Stimulated activated naive CD8-positive, alpha-beta T cell treated with anti-CD3 and anti-CD28 coated beads, Interleukin-15, amount 100 ng/mL, for 72 hours (primary cell): ENCODE measurements at regions not wholly inside any gene's neighbourhood (a gene's known extent, or its start where the extent isn't known, plus 50 kb on each side); places are given as distances from the start of the nearest gene placed in this dataset.

Source experiments
- ATAC-seq: fragments of 150-1000 bp; cut with Tn5 transposase; 2 replicates; pipeline ENCODE4 v1.10.0; 2021; ENCODE audit warnings: mild to moderate bottlenecking, moderate library complexity
- DNase-seq, 2 donors: peaks; one replicate each; pipeline ENCODE4 v3.0.0; 2021 to 2022
- H3K27ac Mint-ChIP-seq, 2 donors: one replicate each; pipeline ENCODE4 v1.8.0; 2022; ENCODE audit warnings: mild to moderate bottlenecking in 2 of 2, mixed read lengths in 2 of 2, moderate library complexity in 2 of 2
- H3K27me3 Mint-ChIP-seq: one replicate; pipeline ENCODE4 v1.8.0; 2022; ENCODE audit warnings: mixed read lengths
- H3K4me1 Mint-ChIP-seq: one replicate; pipeline ENCODE4 v1.8.0; 2022; ENCODE audit warnings: mild to moderate bottlenecking, mixed read lengths
- H3K4me3 Mint-ChIP-seq, 2 donors: one replicate each; pipeline ENCODE4 v1.8.0; 2022; ENCODE audit warnings: mild to moderate bottlenecking in 2 of 2, mixed read lengths in 2 of 2, moderate library complexity in 1 of 2
- H3K9me3 Mint-ChIP-seq, 2 donors: one replicate each; pipeline ENCODE4 v1.8.0; 2022; ENCODE audit warnings: mixed read lengths in 2 of 2

GRCh38 chr18:24913507-24914170 is 438.3 kb downstream of the ZNF521 start:
- no peaks in the 10 kb centered on the region for H3K27me3 Mint-ChIP-seq
- H3K4me1 Mint-ChIP-seq = no peaks in the 10 kb centered on the region
- DNase-seq (no peak), ATAC-seq (no peak)
- H3K4me3 Mint-ChIP-seq = no peak overlapping the region
- H3K27ac Mint-ChIP-seq = no peak overlapping the region
- peaks cover 0 to 6% of the 10 kb centered on the region in 2 donors for H3K9me3 Mint-ChIP-seq

GRCh38 chr18:24914171-24914525 is 437.8 kb downstream of the ZNF521 start:
- no peak overlapping the region for H3K27ac Mint-ChIP-seq
- H3K4me1 Mint-ChIP-seq = no peaks in the 10 kb centered on the region
- no peak overlapping the region for H3K4me3 Mint-ChIP-seq
- DNase-seq = no peak
- peaks cover 0 to 6% of the 10 kb centered on the region in 2 donors for H3K9me3 Mint-ChIP-seq
- H3K27me3 Mint-ChIP-seq = no peaks in the 10 kb centered on the region
- no peak for ATAC-seq

DNA sequence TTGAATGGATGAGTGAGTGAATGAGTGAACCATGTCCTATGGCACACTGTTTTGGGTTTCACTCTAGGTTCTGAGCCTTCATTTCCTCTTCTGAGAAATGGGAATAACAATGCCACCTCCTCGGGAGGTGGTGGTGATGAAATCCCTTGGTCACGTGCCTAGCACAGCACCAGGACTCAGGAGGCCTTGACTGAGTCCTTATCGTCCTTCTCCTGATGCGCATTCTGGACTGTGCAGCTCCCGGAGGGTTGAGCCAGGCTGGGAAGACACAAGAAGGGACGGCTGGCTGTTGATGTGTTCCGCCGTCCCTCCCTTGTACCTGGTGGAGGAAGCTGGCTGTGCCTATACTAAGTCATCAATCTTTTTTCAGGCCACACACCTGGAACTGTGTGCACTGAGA is 437.3 kb downstream of the ZNF521 start:
- no peak overlapping the region for H3K4me3 Mint-ChIP-seq
- H3K9me3 Mint-ChIP-seq = peaks cover 0 to 6% of the 10 kb centered on the region in 2 donors
- ATAC-seq (no peak), DNase-seq (no peak)
- no peaks in the 10 kb centered on the region for H3K4me1 Mint-ChIP-seq
- no peak overlapping the region for H3K27ac Mint-ChIP-seq
- H3K27me3 Mint-ChIP-seq = no peaks in the 10 kb centered on the region

DNA sequence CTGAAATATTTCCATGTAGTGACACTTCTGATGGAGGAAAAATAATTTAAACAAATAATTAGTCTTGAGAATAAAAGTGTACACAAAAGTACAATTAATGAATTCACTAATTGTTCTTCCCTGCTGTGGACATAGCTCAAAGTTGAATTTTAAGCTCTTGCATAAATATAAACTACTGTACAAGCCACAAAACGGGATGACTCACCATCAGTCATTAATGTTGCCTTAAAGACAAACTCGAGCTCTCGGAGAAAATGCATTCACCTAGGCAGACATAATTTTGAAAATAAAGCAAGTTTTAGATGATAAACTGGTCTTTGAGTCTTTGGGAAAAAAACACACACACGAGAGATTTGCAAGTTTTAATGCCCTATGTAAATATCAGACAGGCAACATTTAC is 436.4 kb downstream of the ZNF521 start:
- Mint-ChIP-seq H3K27me3 (no peaks in the 10 kb centered on the region), H3K27ac (no peak overlapping the region), H3K9me3 (peaks cover 0 to 6% of the 10 kb centered on the region in 2 donors), H3K4me1 (no peaks in the 10 kb centered on the region), H3K4me3 (no peak overlapping the region)
- ATAC-seq = no peak
- no peak for DNase-seq

GRCh38 chr18:24917767-24918166 is 434.2 kb downstream of the ZNF521 start:
- Mint-ChIP-seq H3K9me3 (no peaks in the 10 kb centered on the region), H3K27ac (peak overlapping the region in 1 of 2 donors; percentile 72), H3K27me3 (no peaks in the 10 kb centered on the region), H3K4me3 (no peak overlapping the region), H3K4me1 (no peaks in the 10 kb centered on the region)
- DNase-seq (no peak), ATAC-seq (no peak)

DNA sequence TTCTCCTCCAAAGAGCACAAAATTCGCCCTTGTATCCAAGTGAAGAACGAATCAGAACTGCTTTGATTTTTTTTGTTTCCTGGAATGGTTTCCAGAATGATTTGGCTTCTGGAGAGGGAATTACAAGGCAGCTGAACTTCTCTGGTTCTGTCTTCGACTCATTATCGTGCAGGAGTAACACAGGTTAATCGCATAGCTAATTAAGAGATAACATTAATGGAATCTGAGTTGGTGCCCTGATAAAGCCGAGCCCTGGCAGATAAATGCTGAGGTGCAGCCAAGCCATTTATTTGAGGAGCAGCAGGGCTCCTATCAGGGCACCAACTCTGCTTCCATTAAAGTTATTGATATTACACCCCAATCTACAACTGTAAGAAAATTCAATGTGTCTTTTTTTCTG is 433.7 kb downstream of the ZNF521 start:
- Mint-ChIP-seq H3K4me3 (no peak overlapping the region), H3K27ac (no peak overlapping the region), H3K4me1 (no peaks in the 10 kb centered on the region), H3K27me3 (no peaks in the 10 kb centered on the region), H3K9me3 (no peaks in the 10 kb centered on the region)
- no peak for DNase-seq
- no peak for ATAC-seq

- ATAC-seq = no peak
- Mint-ChIP-seq H3K27me3 (no peaks in the 10 kb centered on the region), H3K9me3 (no peaks in the 10 kb centered on the region), H3K4me1 (no peaks in the 10 kb centered on the region), H3K27ac (no peak overlapping the region), H3K4me3 (no peak overlapping the region)
- no peak for DNase-seq
Measured at GRCh38 chr18:24919181-24919797, 432.7 kb downstream of the ZNF521 start.

DNA sequence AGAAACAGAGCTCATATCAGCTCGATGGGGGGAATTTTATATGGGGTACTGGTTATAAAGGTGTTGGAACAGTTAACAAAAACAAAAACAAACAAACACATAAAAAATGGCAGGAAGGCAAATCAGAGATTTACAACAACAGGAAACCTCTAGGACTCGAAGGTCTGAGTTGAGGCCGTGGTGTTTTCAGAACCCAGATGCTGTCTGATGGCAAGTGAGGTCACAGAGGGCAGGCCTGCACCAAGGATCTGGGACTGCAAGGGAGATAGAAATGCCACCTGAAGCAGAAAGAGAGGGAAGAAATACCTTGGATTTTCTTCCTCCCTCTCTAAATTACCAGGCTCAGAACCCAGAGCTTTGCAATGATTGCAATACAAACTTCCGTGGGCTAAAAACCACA is 429.5 kb downstream of the ZNF521 start:
- ATAC-seq (no peak), DNase-seq (no peak)
- Mint-ChIP-seq H3K9me3 (no peaks in the 10 kb centered on the region), H3K27me3 (no peaks in the 10 kb centered on the region), H3K4me3 (no peak overlapping the region), H3K4me1 (no peaks in the 10 kb centered on the region), H3K27ac (no peak overlapping the region)

GRCh38 chr18:24923138-24923537 is 428.8 kb downstream of the ZNF521 start:
- no peak overlapping the region for H3K27ac Mint-ChIP-seq

DNA sequence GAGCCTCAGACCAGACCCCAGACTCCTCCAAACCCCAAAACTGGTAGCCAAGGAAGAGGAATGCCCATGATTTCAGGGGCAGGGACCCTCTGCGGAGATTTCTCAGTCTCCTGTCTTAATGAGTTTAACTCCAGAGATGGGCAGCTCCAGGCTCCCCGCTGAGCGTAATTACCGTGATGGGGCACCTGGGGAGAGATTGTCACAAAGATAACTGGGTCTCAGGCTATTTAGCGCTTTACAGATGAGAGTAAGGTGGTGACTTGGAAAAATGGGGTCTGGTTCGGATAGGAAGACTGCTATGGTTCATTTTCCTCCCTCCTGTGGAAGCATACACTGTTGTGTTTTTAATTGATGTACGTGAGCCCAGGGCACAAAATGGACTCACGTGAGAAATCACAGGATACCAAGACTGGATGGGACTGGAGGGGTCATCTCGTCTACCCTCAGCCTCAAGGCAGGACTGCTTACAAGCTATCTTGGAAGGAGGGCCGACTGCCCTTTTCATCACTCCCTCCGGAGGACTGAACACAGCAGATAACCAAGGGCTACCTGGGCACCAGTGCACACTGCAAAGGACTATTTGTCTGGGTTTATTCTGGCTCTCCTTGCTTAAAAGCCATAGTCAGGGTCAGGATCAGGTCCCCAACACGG is 427.8 kb downstream of the ZNF521 start:
- H3K27ac Mint-ChIP-seq = no peak overlapping the region
- no peak for ATAC-seq
- no peak overlapping the region for H3K4me3 Mint-ChIP-seq
- H3K4me1 Mint-ChIP-seq = no peaks in the 10 kb centered on the region
- no peaks in the 10 kb centered on the region for H3K9me3 Mint-ChIP-seq
- H3K27me3 Mint-ChIP-seq = no peaks in the 10 kb centered on the region
- no peak for DNase-seq

More at GRCh38 chr18:24923138-24923537, 428.8 kb downstream of the ZNF521 start:
- Mint-ChIP-seq H3K4me3 (no peak overlapping the region), H3K9me3 (no peaks in the 10 kb centered on the region), H3K27me3 (no peaks in the 10 kb centered on the region), H3K4me1 (no peaks in the 10 kb centered on the region)
- DNase-seq = no peak
- no peak for ATAC-seq

GRCh38 chr18:24926649-24927048 is 425.3 kb downstream of the ZNF521 start:
- H3K9me3 Mint-ChIP-seq = no peaks in the 10 kb centered on the region

GRCh38 chr18:24928301-24928878 is 423.6 kb downstream of the ZNF521 start:
- Mint-ChIP-seq H3K4me1 (no peaks in the 10 kb centered on the region), H3K4me3 (no peak overlapping the region), H3K27ac (peak overlapping the region in 1 of 2 donors; percentile 12)

More at GRCh38 chr18:24926649-24927048, 425.3 kb downstream of the ZNF521 start:
- DNase-seq = no peak
- H3K4me1 Mint-ChIP-seq = no peaks in the 10 kb centered on the region
- H3K27ac Mint-ChIP-seq = no peak overlapping the region
- no peak for ATAC-seq
- H3K27me3 Mint-ChIP-seq = no peaks in the 10 kb centered on the region
- no peak overlapping the region for H3K4me3 Mint-ChIP-seq

GRCh38 chr18:24930478-24930877 is 421.5 kb downstream of the ZNF521 start:
- no peak for ATAC-seq
- Mint-ChIP-seq H3K4me3 (no peak overlapping the region), H3K27me3 (no peaks in the 10 kb centered on the region), H3K27ac (no peak overlapping the region), H3K4me1 (no peaks in the 10 kb centered on the region), H3K9me3 (no peaks in the 10 kb centered on the region)
- no peak for DNase-seq

More at GRCh38 chr18:24928301-24928878, 423.6 kb downstream of the ZNF521 start:
- Mint-ChIP-seq H3K9me3 (no peaks in the 10 kb centered on the region), H3K27me3 (no peaks in the 10 kb centered on the region)
- ATAC-seq (no peak), DNase-seq (no peak)

DNA sequence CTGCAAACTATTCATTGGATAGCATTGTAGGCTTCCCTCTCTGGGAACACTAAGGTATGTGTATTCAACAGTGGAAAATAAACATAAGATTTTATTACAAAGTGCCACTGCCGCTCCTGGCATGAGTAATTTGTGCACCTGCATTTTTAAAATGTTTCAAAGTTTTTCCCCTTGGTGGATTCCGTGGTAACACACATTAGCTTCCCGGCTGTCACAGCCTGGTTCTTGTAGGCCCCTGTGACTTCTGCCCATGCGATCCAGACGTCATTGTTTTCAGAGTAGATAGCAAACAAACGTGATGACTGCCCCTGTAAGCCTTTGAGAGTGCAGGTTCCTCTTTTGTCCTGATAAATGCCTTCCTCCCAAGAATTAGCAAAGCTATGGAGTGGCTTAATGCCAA is 421.0 kb downstream of the ZNF521 start:
- no peak for ATAC-seq
- Mint-ChIP-seq H3K27me3 (no peaks in the 10 kb centered on the region), H3K27ac (no peak overlapping the region), H3K9me3 (no peaks in the 10 kb centered on the region), H3K4me1 (no peaks in the 10 kb centered on the region), H3K4me3 (no peak overlapping the region)
- DNase-seq = no peak

DNA sequence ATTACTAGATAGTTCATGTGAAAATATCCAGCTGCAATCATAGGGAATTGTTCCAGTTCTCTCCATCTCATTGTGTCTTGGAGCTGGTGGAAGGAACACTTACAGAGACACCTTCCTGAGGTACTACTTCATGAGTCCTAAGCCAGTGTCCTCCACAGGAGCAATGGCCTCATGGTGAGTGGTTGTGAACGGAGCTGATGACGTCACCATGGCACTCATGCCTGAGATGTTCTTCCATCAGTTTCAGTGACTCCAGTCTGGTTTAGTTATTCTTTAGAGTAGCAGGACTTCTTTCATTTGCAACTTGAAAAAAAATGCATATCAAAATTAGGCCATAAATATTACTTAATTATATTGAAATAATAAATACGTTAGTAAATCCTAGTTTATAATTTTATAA is 418.6 kb downstream of the ZNF521 start:
- ATAC-seq (no peak), DNase-seq (no peak)
- H3K4me3 Mint-ChIP-seq = no peak overlapping the region
- no peak overlapping the region for H3K27ac Mint-ChIP-seq
- H3K9me3 Mint-ChIP-seq = no peaks in the 10 kb centered on the region
- no peaks in the 10 kb centered on the region for H3K27me3 Mint-ChIP-seq
- H3K4me1 Mint-ChIP-seq = no peaks in the 10 kb centered on the region

DNA sequence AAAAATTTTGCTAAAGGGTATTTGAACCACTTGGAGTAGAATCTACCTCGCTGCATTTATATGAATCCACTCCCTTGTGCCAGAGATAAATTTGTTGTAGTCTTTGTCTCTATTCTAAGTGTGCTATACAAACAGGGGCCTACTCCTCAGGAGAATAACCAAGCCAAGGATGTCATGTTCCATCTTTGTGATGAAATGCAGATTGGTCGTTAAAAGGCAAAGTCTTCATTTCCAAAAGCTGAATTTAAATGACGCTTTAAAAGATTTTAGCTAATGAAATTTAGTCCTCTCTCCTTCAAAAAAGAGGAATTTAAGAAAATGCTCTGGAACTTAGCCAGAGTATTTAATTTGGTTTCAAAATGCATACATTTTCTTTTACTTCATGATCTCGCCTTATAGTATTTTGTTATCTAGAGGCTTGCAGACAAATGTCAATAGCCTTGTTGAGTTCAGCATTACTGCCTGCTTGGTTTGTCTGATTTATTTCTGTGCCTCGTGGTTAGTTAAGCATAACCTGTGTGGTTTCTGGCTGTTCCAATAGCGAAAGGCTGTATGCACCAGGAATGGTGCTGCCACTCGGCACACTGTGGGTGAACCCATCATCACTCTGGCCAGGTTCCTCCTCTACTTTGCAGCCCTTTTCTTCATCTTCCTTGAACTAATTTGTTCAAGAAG is 417.6 kb downstream of the ZNF521 start:
- Mint-ChIP-seq H3K4me3 (no peak overlapping the region), H3K9me3 (no peaks in the 10 kb centered on the region), H3K27ac (no peak overlapping the region), H3K4me1 (no peaks in the 10 kb centered on the region), H3K27me3 (no peaks in the 10 kb centered on the region)
- ATAC-seq (no peak), DNase-seq (no peak)
